GM19240 (cell line): ENCODE measurements at regions not wholly inside any gene's neighbourhood (a gene's known extent, or its start where the extent isn't known, plus 50 kb on each side); places are given as distances from the start of the nearest gene placed in this dataset.

Experiments used
- DNase-seq: peaks from one replicate; pipeline ENCODE4 v3.0.0; 2011; ENCODE audit warnings: low spot score; ENCODE audit not compliant: insufficient read length

DNA sequence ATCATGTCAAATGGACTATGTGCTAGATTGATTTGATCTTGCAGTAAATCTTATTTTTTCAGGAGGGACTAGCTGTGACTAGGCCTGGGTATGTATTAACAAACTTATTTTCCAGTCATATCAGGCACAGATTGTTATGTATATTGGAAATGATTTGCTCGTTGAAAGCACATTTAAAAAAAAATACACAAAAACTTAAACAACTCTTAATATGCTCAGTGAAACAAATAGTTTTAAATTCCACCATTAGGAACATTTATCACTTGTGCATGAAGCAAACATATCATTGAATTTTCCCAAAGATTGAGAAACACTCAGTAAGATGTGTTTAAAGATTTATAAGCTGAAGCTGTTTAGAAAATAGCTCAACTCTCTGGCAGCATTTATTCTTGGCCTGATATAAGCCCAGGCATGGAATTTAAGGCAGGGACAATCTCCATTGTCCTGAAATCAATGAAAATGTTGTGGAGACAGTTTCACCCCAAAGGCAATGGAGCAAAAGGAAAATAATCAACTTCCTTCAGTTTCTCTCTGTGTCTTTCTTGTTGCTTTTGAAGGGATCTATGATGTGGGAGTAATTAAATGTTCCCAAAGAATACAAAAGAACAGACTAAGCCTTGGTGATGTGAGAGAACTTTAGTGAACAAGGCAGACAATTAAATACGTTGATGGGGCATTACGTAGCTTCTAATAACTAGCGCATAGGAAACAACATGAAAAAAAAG, 250.3 kb downstream of the GPR37 start:
- no peak for DNase-seq

DNA sequence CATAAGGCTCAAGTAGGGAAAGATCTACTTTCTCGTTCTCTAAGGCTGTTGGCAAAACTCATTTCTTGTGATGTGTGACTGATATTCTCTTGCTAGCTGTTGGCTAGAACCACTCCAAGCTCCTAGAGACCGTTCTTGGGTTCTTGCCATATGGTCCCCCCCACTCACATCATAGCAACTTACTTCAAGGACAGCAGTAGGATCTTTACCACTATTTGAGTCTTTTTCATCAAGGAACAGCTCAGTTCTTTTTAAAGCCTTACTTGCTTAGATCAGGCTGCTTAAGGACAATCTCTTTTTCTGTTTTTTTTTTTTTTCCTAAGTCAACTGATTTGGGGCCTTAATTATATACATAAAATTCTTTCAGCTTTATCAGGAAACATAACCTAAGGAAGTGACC, 251.1 kb downstream of the GPR37 start:
- DNase-seq = no peak

DNA sequence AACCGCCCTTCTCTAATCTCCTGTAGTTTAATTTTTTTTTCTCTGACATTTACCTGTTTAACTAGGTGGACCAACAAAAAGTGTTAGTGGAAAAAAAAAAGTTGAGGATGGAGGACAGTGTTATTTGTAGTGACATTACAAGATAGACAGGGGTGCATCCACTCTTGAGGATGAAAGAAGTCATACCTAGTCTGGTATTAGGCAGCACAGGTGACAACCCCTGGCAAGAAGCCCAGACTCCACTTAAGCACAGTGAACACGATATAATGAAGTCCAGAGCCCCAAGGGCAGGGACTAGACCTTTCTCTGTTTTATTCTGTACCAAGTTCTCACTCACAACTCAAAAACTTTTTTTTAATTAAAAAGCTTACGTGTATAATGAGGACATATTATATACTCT, 268.4 kb downstream of the GPR37 start:
- DNase-seq = no peak

DNA sequence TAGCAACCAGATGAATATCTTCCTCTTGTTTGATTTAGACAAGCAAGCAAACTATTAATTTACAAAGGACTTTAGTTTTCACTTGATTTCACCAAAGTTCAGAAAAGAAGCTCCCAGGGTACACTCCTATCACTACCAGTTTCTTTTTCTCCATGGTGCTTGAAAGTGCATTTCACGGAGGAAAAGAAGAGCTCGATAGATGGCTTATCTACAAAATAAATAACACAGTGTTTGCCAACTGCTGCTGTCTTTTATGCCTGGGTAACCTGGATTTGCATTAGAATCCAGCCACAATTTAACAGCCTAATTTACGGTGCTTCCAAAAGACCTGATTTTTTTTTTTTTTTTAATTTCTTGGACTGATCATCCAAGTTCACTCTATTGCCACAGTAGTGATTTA, 275.7 kb downstream of the GPR37 start:
- DNase-seq = no peak

DNA sequence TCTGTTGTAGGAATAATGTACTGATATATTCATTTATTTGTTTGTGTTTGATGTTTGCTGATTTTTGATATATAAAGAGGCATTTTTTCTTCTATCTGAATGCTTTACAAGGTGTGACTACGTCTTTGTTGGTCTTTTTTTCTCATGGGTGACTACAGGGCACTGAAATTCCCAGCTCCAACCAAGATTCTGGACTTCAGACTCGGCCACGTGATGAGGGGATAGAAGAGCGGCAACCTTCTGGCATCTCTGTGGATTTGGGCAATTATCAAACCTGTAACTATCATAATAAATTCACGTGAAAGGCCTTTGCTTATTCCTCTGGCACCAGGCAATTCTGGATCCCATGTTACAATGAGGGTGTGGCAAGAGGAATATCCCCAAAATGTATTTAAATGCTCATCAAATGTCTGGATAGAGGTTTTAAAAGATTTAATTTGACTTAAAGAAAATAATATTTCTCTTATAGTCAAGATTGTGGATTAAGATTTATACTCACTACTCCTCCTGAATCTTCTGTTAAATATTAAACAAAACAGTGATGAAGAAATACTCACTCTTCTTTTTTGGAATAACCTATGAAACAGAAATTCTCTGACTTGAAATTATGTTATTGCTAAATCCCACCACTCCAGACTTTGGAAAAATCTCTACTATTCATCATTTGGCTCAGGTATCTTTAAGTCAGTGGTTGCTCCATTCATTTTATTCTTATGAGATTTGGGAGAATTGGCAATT, 276.3 kb downstream of the GPR37 start:
- no peak for DNase-seq

DNA sequence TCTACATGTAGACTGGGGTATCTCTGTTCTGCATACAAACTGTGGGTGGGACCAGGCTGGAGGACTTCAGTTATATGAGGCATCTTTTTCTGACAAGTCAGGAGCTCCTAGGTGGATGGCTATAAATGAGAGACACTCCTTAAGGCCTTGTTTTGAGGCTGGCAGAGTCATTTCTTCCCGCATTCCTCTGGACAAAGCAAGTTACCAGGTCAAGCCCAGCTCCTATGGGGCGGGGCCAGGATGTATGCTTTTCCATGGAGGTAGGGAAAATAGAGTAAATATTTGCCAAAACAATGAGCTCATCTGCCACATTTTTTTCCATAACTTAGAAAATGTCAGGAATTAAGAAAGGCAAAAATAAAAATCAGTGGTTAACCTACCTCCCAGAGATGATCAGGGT, 283.4 kb downstream of the GPR37 start:
- no peak for DNase-seq

DNA sequence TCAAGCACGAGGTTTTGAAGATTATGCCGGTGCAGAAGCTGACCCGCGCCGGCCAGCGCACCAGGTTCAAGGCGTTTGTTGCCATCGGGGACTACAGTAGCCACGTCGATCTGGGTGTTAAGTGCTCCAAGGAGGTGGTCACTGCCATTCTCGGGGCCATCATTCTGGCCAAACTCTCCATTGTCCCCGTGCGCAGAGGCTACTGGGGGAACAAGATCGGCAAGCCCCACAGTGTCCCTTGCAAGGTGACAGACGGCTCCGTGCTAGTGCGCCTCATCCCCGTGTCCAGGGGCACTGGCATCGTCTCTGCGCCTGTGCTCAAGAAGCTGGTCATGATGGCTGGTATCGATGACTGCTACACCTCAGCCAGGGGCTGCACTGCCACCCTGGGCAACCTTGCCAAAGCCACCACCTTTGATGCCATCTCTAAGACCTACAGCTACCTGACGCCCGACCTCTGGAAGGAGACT, 284.7 kb downstream of the GPR37 start:
- DNase-seq = no peak

DNA sequence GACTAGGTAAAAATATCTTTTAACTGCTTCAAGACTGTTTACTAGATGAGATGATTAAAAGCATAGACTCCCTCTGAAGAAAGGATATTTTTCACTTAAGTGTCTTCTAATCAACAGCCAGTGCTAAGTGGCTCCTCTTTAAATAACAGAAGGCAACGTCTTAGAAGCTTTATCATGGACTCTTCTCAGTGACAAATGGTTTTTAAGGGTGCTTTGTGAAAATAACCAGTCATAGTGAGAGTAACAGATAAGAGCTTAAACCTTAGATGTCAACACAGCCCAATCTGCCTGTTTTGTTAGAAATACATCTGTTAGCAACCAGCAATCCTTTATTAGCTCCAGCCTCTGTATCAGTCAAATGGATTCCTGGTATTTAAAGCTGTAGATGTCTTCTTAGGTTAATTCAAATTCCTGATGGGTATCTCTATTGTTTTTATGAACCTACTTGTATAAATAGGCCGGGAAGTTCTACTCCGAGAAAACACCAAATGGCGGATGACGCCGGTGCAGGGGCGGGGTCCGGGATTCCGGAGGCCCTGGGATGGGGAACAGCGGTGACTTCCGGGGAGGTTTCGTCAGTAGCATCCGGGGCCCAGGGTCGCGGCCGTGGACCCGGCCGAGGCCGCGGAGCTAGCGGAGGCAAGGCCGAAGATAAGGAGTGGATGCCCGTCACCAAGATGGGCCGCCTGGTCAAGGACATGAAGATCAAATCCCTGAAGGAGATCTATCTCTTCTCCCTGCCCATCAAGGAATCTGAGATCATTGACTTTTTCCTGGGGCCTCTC, 285.4 kb downstream of the GPR37 start:
- DNase-seq = no peak

DNA sequence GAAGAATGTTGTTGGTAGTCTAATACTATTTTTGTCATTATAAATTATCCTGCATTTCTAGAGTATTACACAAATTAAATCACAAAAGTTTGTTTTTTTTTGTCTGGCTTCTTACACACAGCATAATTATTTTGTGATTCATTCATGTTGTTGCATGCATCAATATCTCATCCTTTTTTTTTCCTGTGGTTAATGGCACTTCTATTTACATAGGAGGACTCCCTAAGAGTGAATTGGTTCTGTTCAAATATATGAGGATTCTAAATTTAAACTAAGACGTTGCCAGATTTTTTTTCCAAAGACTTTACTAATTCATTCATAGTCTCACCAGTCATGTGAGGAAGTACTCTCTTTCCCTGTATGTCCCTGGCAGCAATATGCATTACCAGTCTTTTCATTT, 303.3 kb downstream of the GPR37 start:
- no peak for DNase-seq

DNA sequence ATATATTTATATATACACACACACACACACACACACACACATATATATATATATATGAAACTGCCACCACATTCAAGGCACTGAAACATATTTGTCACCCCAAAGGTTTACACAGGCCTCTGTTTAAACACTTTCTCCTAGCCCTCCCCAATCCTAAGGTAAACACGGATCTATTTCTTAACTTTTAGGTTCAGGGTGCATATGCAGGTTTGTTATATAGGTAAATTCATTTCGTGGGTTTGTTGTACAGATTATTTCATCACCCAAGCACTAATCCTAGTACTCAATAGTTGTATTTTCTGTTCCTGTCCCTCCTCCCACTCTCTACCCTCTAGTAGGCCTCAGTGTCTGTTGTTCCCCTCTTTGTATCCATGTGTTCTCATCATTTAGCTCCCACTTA, 305.0 kb downstream of the GPR37 start:
- DNase-seq = no peak

DNA sequence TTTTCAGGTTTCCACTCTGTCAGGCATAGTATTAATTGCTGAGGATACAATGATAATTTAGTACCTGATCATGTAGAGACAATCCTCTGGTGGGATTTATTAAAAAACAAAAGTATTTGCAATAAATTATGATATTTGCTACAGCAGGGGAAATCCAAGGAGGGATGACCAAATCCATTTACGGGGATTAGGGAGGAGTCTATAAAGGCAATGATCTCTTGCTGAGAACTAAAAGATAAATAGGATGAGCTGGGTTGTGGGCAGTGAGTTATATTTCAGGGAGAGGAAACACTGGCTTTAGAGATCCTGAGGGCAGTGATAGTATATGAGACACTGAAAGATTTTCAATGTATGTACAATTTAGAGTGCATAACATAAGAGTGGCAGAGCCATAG, 305.5 kb downstream of the GPR37 start:
- no peak for DNase-seq

DNA sequence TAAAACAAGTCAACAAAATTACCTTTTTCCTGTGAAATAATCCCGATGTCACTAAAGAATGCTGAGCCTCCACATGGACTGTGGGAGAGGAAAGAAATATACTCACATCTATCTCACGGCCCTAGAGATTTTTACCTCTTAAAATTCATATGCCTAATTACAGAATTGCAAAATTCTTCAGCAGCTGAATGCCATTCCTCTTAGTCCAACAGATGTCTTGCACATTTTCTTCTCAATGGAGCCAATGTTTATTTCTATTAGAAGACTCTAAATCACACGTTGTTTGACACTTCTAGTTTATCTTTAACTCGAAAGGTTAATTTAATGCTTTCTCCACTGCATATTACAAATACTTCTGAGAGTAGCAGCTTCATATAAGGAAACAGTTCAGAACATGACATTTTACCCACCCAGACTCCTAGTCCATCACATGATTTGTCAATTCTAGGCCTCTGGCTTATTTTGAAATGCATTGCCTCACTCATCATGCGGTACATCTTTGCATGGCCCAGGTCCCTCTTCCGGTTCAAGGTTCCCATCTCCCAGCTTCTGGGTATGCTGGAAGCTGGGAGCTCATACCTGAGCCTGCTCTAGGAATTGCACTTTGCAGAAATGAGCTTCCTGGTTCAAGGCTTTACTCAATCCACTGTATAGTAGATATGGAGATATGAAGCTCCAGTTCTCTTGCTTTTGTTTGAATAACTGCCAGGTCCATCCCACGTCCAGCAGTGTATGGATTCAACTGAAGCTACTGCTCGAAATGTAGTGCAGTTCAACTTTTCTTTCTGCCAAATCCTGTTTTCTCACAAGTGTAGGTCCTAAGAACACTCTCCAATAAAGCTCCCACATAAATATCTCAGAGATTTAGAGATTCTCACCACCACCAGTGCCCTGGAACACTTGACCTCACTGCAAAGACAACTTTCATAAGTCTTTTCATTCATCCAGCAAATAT, 306.2 kb downstream of the GPR37 start:
- no peak for DNase-seq

DNA sequence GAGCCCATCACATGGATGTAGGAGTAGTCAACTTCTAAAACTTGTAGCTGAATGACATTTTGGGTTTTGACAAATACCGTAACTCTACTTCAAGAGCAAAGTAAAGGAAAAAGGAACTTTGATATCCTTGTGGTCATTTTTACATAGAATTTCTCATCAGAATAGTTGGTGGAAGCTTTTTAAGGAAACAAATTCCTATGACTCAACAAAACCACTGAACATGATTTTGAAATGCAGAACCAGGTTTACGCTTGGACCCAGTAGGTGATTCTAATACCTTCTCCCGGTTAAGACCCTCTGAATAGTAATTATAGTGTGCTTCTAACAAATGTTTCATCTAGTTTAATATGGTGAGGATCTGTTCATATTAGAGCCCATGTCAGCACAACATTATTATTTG, 307.8 kb downstream of the GPR37 start:
- DNase-seq = no peak

DNA sequence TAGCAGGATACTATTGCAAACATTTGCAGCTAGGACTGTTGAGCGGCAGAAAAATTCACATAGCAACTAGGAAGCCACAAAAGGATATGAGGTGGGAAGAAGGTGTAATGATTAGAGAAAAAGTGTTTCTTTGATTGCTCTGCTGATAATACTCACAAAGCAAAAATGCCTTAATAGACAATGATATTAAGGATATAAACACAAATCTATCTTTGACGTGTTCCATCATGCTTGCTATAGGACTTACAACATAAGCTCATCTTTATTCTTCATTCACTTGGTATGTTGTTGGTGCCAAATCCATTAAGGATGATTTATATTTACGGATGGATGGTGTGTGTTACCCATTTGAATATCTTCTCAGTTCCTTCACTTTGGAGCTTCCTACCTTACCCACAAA, 309.3 kb downstream of the GPR37 start:
- DNase-seq = no peak

DNA sequence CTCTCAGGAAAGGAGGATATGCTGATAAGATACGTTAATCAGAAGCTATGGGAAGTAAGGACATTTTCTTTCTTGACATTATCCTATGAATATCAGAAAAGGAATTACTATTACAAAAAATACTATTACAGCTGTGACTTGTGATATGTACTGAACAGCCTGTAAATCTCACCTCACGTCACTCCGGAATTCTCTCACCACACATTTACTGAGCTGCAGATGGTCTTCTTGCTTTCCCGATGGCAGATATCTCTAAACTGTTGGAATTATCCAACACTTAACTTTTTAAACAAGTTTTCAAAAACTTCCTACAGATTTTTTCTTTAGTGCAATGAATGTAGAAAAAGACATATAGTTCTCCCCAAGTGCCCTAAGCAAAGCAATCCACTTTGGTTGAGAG, 313.4 kb downstream of the GPR37 start:
- DNase-seq = no peak

DNA sequence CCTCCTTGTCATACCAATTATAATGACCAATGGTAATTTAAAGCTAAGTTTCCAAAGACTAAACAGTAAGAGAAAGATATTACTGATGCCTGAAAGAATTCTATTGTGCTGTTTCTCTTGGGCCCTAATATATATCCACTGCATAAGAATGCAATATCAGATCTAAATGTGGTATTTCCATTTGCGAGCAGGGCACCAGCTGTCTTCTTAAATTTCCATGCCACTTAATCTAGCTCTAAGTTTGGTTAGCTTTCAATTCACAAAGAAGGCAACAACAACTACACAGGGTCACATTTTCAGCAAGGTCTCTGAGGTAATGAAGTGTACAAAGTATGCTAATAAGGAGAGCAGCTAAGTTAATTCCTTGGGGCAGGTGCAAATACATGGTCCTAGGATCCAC, 315.7 kb downstream of the GPR37 start:
- DNase-seq = no peak

DNA sequence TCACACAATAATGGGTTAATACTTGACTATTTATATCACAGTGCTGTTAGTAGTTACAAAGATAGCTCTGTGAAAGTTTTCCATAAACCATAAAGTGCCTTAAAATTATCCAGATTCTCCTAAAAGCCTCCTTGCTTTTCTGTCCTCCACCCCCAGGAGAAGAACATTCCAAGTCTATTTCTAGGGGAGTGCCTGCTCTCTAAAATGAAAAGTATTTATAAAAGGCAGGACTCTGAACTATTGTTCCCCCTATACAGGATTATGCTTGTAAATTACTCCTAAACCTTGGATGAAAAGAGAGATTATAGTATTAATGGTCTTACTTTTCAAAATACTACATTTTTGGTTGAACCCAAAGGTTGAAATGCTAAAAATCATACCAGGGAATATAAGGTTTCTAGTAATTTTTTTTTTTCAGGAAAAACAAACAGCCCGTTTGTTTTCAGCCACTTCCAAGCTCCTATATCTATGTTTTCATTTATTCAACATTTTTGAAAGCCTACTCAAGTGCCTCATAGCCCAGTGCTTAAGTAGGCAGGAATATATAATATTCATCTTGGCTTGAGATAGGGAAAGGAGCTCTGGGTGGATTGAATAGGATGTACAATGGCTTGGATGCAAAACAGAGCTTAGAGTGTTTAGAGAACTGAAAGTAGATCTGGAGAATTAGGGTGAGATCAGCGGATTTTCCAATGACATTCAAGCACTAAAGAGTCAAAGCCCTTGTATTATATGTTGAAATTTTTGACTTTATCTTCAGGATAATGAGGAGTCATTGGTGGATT, 320.7 kb downstream of the GPR37 start:
- no peak for DNase-seq

DNA sequence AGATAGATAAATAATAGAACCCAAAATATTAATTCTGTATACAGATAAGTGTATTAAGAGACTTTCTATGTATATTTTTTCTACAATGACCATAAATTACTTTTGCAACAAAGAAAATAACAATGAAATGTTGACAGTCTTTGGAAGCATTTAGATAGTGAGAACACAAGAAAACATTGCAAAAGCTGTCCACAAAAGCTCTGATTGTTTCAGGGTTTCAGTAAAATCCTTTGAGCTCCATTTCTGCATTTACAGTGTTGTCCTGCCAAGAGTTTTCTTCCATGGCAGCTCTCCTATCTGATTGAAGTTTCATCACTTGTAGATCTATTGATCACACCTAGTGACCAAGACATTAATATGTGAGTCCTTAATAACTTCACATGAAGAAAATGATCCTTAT, 321.8 kb downstream of the GPR37 start:
- DNase-seq = no peak

DNA sequence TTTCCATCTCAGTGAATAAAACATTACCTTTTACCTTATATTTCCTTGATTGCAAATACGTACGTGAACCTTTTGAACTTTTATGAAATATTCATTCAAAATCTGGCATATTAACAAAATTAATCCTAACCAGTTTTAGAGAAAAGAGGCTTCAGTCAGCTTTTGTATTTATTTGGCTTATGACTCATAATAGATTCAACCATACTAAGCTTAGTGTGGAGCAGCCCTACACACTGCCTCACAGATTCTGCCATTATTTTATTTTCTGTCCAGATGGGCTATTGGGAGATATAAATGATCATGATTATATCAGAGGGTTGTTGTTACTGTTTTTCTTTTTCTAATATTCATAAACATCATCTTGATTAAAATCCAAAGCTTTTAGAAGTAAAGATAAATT, 325.5 kb downstream of the GPR37 start:
- no peak for DNase-seq

DNA sequence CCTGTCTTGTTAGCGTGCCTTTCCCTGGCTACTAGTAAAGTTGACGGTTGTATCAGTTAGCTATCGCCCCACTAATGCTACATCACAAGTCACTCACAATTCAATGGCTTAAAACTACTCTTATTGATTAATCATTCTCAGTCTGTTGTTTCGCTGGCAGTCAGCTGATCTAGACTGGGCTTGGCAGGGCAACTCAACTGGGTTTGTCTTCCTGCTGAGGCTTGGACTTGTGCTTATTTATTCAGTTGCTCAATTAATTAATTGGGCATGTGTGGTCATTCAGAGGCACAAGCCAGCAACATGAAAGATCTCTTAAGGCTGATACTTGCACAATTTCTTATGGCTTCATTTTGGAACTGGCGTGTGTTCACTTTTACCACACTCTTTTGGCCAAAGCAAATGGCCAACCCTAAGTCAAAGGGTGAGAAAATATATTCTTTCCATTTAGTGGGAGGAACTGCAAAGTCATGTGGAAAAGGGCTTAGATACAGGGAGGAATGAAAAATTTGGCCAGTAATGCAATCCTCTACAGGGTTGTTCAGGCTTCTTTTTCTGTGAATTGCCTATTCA, 333.5 kb downstream of the GPR37 start:
- no peak for DNase-seq
